Dedifferentiated amniotic fluid mesenchymal stem cell (primary cell): ENCODE measurements at regions not wholly inside any gene's neighbourhood (a gene's known extent, or its start where the extent isn't known, plus 50 kb on each side); places are given as distances from the start of the nearest gene placed in this dataset.

Experiments
- DNase-seq: peaks from one replicate; pipeline ENCODE4 v3.0.0-alpha.2; 2016; ENCODE audit errors: extremely low spot score

GRCh38 chr5:174410716-174411478, 313.5 kb upstream of the MSX2 start:
- no peak for DNase-seq

GRCh38 chr5:174411479-174411819, 312.9 kb upstream of the MSX2 start:
- DNase-seq: no peak

- DNase-seq: no peak
Measured at GRCh38 chr5:174412374-174412773, 312.0 kb upstream of the MSX2 start.

GRCh38 chr5:174412941-174413340, 311.4 kb upstream of the MSX2 start:
- no peak for DNase-seq

- DNase-seq: peak; percentile 65
Measured at GRCh38 chr5:174413567-174414314, 310.6 kb upstream of the MSX2 start.

- DNase-seq: no peak
Measured at GRCh38 chr5:174414315-174414710, 310.1 kb upstream of the MSX2 start.

- DNase-seq: no peak
Measured at GRCh38 chr5:174418809-174419539, 305.4 kb upstream of the MSX2 start.

- peak; percentile 94 for DNase-seq
Measured at GRCh38 chr5:174419540-174420132, 304.7 kb upstream of the MSX2 start.

- no peak for DNase-seq
Measured at GRCh38 chr5:174420651-174421407, 303.6 kb upstream of the MSX2 start.

GRCh38 chr5:174421408-174421805, 303.0 kb upstream of the MSX2 start:
- no peak for DNase-seq

GRCh38 chr5:174423558-174423957, 300.8 kb upstream of the MSX2 start:
- no peak for DNase-seq

- DNase-seq: no peak
Measured at GRCh38 chr5:174424219-174425053, 299.9 kb upstream of the MSX2 start.

GRCh38 chr5:174425271-174425963, 299.0 kb upstream of the MSX2 start:
- no peak for DNase-seq

- DNase-seq: no peak
Measured at GRCh38 chr5:174425964-174426290, 298.5 kb upstream of the MSX2 start.

GRCh38 chr5:174426388-174426787, 298.0 kb upstream of the MSX2 start:
- DNase-seq: no peak

- DNase-seq: no peak
Measured at GRCh38 chr5:174426851-174427250, 297.5 kb upstream of the MSX2 start.

- no peak for DNase-seq
Measured at GRCh38 chr5:174427304-174427703, 297.1 kb upstream of the MSX2 start.

GRCh38 chr5:174428895-174429294, 295.5 kb upstream of the MSX2 start:
- DNase-seq: no peak

GRCh38 chr5:174430940-174431339, 293.4 kb upstream of the MSX2 start:
- no peak for DNase-seq

- no peak for DNase-seq
Measured at GRCh38 chr5:174431504-174431903, 292.9 kb upstream of the MSX2 start.
